RWPE1 (cell line): ENCODE measurements at regions not wholly inside any gene's neighbourhood (a gene's known extent, or its start where the extent isn't known, plus 50 kb on each side); places are given as distances from the start of the nearest gene placed in this dataset.

ENCODE experiments used
- CTCF ChIA-PET: fragments of 350-600 bp; sonication (Branson Sonifier 250); formaldehyde crosslinking; extraction: SDS; loops from one replicate; lab custom pipeline; 2021; lab: Yijun Ruan, JAX
- POLR2A ChIA-PET: fragments of 400-600 bp; formaldehyde crosslinking; extraction: SDS; loops from one replicate; lab custom pipeline; 2020; ENCODE audit warnings: antibody characterized with exemption; ENCODE audit not compliant: low non-redundant PET; lab: Yijun Ruan, JAX
- DNase-seq: peaks from one replicate; pipeline ENCODE4 v3.0.0; 2012; ENCODE audit warnings: low spot score
- H3K27ac ChIP-seq: fragments of 450-650 bp; 2 replicates; pipeline ENCODE4 v1.5.1; 2017
- TF ChIP-seq, protein P1 (sequence below): fragments of 450-650 bp; conservative IDR thresholded peaks from 2 replicates; pipeline ENCODE4 v1.5.1; 2017; ENCODE audit warnings: low read depth, mild to moderate bottlenecking

GRCh38 chr4:159018062-159018629, 84.7 kb upstream of the RAPGEF2 start:
- ChIA-PET CTCF (interaction anchor here (0.5 to 0.7 kb wide), 2 partner anchors 15 to 19 kb away, joined by 3 read pairs; no protein-coding TSS in a partner anchor), POLR2A (no interaction called here)
- TF ChIP-seq, protein P1, sequence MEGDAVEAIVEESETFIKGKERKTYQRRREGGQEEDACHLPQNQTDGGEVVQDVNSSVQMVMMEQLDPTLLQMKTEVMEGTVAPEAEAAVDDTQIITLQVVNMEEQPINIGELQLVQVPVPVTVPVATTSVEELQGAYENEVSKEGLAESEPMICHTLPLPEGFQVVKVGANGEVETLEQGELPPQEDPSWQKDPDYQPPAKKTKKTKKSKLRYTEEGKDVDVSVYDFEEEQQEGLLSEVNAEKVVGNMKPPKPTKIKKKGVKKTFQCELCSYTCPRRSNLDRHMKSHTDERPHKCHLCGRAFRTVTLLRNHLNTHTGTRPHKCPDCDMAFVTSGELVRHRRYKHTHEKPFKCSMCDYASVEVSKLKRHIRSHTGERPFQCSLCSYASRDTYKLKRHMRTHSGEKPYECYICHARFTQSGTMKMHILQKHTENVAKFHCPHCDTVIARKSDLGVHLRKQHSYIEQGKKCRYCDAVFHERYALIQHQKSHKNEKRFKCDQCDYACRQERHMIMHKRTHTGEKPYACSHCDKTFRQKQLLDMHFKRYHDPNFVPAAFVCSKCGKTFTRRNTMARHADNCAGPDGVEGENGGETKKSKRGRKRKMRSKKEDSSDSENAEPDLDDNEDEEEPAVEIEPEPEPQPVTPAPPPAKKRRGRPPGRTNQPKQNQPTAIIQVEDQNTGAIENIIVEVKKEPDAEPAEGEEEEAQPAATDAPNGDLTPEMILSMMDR, result no peak
- no peak for DNase-seq
- H3K27ac ChIP-seq, result no peak overlapping the region

DNA sequence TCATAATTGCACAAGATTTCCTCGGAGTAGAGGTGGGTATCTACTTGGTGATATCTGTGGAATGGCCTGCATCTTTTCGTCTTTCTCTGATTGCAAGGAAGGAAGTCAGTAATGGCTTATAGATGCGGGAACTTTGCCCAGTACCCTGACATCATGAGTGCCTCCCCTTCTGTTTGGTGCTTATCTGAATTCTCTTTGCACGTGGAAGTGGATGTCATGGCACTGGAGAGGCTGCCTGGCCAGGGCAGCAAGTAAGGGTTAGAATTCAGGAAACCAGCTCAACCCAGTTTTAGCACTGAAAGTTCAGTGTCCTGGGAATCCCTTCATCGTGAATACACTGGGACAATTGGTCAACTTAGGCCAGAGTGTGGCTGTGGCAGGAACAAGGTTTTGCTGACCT, 83.5 kb upstream of the RAPGEF2 start:
- ChIA-PET POLR2A (no interaction called here), CTCF (no interaction called here)
- DNase-seq, result no peak
- no peak overlapping the region for H3K27ac ChIP-seq
- TF ChIP-seq, protein P1, result no peak

GRCh38 chr4:159021597-159022385, 81.1 kb upstream of the RAPGEF2 start:
- POLR2A ChIA-PET, result no interaction called here
- no peak for DNase-seq
- TF ChIP-seq, protein P1, result no peak
- CTCF ChIA-PET, result interaction anchor here (1.1 kb wide), 1 partner anchor 15 kb away, joined by 4 read pairs; no protein-coding TSS in a partner anchor
- no peak overlapping the region for H3K27ac ChIP-seq

DNA sequence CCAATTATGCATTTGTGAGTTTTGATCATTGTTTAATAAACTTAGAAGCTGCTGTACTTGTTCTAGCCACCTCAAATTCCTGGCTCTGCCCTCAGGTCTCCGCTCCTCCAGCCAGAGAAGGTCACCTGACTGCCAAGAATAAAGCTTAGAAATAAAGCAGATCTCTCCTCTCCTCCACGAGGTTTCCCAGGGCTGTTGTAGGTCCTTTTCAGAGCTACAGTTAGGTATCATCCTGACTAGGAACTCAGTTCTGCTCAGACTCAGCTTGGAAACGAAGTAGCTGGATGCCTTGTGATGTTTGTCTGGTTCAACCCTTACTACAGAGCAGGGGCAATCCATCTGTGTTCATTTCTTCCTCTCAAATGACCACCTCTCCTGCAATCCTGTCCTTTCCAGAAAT, 79.1 kb upstream of the RAPGEF2 start:
- POLR2A ChIA-PET, result no interaction called here
- no peak overlapping the region for H3K27ac ChIP-seq
- DNase-seq, result no peak
- CTCF ChIA-PET, result interaction anchor here (0.7 kb wide), 1 partner anchor 68 kb away, joined by 3 read pairs; no protein-coding TSS in a partner anchor
- TF ChIP-seq, protein P1, result no peak

- ChIA-PET CTCF (interaction anchor here (0.7 kb wide), 1 partner anchor 68 kb away, joined by 3 read pairs; no protein-coding TSS in a partner anchor), POLR2A (no interaction called here)
- DNase-seq, result no peak
These were observed 78.6 kb upstream of the RAPGEF2 start for GRCh38 chr4:159024266-159024665.

DNA sequence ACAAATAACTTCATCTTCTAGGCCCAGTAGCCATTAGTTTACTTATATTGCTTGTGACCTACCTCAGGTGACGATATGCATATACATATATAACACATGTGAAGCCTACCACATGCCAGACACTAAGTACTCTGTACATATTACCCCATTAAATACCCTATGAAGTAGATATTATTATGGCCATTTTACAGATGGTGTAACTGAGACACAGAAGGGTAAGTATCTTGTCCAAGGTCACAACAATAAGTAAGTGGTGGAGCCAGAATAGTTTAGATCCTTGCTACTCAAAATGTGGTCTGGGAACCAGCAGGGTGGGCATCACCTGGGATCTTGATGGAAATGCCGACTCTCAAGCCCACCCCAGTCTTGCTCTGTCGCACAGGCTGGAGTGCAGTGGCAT, 78.1 kb upstream of the RAPGEF2 start:
- CTCF ChIA-PET, result no interaction called here
- POLR2A ChIA-PET, result no interaction called here

More at GRCh38 chr4:159024266-159024665, 78.6 kb upstream of the RAPGEF2 start:
- TF ChIP-seq, protein P1, result no peak
- no peak overlapping the region for H3K27ac ChIP-seq

More for the DNA sequence above, 78.1 kb upstream of the RAPGEF2 start:
- no peak overlapping the region for H3K27ac ChIP-seq
- TF ChIP-seq, protein P1, result no peak
- no peak for DNase-seq
